Osteoblast (primary cell): ENCODE measurements at regions not wholly inside any gene's neighbourhood (a gene's known extent, or its start where the extent isn't known, plus 50 kb on each side); places are given as distances from the start of the nearest gene placed in this dataset.

ENCODE experiments used
- DNase-seq: peaks from one replicate; pipeline ENCODE4 v3.0.0; 2011; ENCODE audit warnings: low spot score, mixed read lengths; ENCODE audit not compliant: insufficient read length; ENCODE audit errors: missing footprints
- H2AFZ ChIP-seq: 2 replicates; pipeline ENCODE4 v1.6.0; 2011; ENCODE audit warnings: mild to moderate bottlenecking, low read length
- H3K27ac ChIP-seq: 2 replicates; pipeline ENCODE4 v1.5.1; 2011; ENCODE audit warnings: mild to moderate bottlenecking, low read depth, low read length, moderate library complexity
- H3K27me3 ChIP-seq: 2 replicates; pipeline ENCODE4 v1.6.0; 2012; ENCODE audit warnings: mild to moderate bottlenecking, control low read depth, inconsistent platforms, low read length, moderate library complexity; ENCODE audit not compliant: insufficient read depth
- H3K36me3 ChIP-seq: 2 replicates; pipeline ENCODE4 v1.5.1; 2011; ENCODE audit warnings: mild to moderate bottlenecking, low read length, control low read depth, moderate library complexity; ENCODE audit not compliant: insufficient read depth
- H3K4me1 ChIP-seq: 2 replicates; pipeline ENCODE4 v1.5.1; 2011; ENCODE audit warnings: mild to moderate bottlenecking, low read length, control low read depth, moderate library complexity; ENCODE audit not compliant: insufficient read depth
- H3K4me2 ChIP-seq: 2 replicates; pipeline ENCODE4 v1.6.0; 2011; ENCODE audit warnings: mild to moderate bottlenecking, low read length; ENCODE audit not compliant: insufficient read depth
- H3K4me3 ChIP-seq: fragments of 200-600 bp; sonication (generic); 3 replicates; pipeline ENCODE4 v1.5.1; 2012; ENCODE audit warnings: mild to moderate bottlenecking, low read length, inconsistent platforms; ENCODE audit not compliant: insufficient read depth
- H3K79me2 ChIP-seq: 2 replicates; pipeline ENCODE4 v1.6.0; 2012; ENCODE audit warnings: mild to moderate bottlenecking, low read length, control low read depth, inconsistent platforms; ENCODE audit not compliant: insufficient read depth
- H3K9me3 ChIP-seq: 2 replicates; pipeline ENCODE4 v1.5.1; 2011; ENCODE audit warnings: low read depth, low read length, control low read depth
- H4K20me1 ChIP-seq: 2 replicates; pipeline ENCODE4 v1.6.0; 2012; ENCODE audit warnings: mild to moderate bottlenecking, low read length, control low read depth; ENCODE audit not compliant: insufficient read depth
- TF ChIP-seq, protein P1 (sequence below): IDR thresholded peaks from 2 replicates; pipeline ENCODE4 v1.5.1; 2011; ENCODE audit warnings: mild to moderate bottlenecking, low read depth, low read length, moderate library complexity; ENCODE audit errors: extremely low read depth

- no peaks in the 10 kb centered on the region for H3K9me3 ChIP-seq
- no peaks in the 10 kb centered on the region for H3K4me1 ChIP-seq
- no peak overlapping the region for H2AFZ ChIP-seq
- DNase-seq, result no peak
- no peak overlapping the region for H3K4me2 ChIP-seq
- H3K4me3 ChIP-seq, result no peak overlapping the region
- H3K27ac ChIP-seq, result no peak overlapping the region
- no peaks in the 10 kb centered on the region for H3K36me3 ChIP-seq
- TF ChIP-seq, protein P1, sequence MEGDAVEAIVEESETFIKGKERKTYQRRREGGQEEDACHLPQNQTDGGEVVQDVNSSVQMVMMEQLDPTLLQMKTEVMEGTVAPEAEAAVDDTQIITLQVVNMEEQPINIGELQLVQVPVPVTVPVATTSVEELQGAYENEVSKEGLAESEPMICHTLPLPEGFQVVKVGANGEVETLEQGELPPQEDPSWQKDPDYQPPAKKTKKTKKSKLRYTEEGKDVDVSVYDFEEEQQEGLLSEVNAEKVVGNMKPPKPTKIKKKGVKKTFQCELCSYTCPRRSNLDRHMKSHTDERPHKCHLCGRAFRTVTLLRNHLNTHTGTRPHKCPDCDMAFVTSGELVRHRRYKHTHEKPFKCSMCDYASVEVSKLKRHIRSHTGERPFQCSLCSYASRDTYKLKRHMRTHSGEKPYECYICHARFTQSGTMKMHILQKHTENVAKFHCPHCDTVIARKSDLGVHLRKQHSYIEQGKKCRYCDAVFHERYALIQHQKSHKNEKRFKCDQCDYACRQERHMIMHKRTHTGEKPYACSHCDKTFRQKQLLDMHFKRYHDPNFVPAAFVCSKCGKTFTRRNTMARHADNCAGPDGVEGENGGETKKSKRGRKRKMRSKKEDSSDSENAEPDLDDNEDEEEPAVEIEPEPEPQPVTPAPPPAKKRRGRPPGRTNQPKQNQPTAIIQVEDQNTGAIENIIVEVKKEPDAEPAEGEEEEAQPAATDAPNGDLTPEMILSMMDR, result no peak
- H3K79me2 ChIP-seq, result no peaks in the 10 kb centered on the region
- H3K27me3 ChIP-seq, result peaks cover 37% of the 10 kb centered on the region
- no peaks in the 10 kb centered on the region for H4K20me1 ChIP-seq
These were observed 184.2 kb downstream of the MN1 start for GRCh38 chr22:27617214-27617881.

- DNase-seq, result no peak
- Histone ChIP-seq H3K36me3 (no peaks in the 10 kb centered on the region), H3K27me3 (peaks cover 6% of the 10 kb centered on the region), H3K4me2 (no peak overlapping the region), H3K4me1 (no peaks in the 10 kb centered on the region), H3K79me2 (no peaks in the 10 kb centered on the region), H4K20me1 (no peaks in the 10 kb centered on the region), H3K9me3 (no peaks in the 10 kb centered on the region), H3K27ac (no peak overlapping the region), H2AFZ (no peak overlapping the region), H3K4me3 (no peak overlapping the region)
- TF ChIP-seq, protein P1, result no peak
These were observed 181.0 kb downstream of the MN1 start for GRCh38 chr22:27620367-27621154.

- DNase-seq, result no peak
- Histone ChIP-seq H3K4me1 (no peaks in the 10 kb centered on the region), H3K36me3 (no peaks in the 10 kb centered on the region), H3K4me3 (no peak overlapping the region), H3K79me2 (no peaks in the 10 kb centered on the region), H3K9me3 (no peaks in the 10 kb centered on the region), H4K20me1 (no peaks in the 10 kb centered on the region), H3K27me3 (peaks cover 3% of the 10 kb centered on the region), H3K27ac (no peak overlapping the region), H3K4me2 (no peak overlapping the region), H2AFZ (no peak overlapping the region)
- TF ChIP-seq, protein P1, result no peak
These were observed 180.0 kb downstream of the MN1 start for GRCh38 chr22:27621486-27622070.

- no peaks in the 10 kb centered on the region for H3K36me3 ChIP-seq
- no peaks in the 10 kb centered on the region for H3K27me3 ChIP-seq
- no peaks in the 10 kb centered on the region for H3K9me3 ChIP-seq
- H4K20me1 ChIP-seq, result no peaks in the 10 kb centered on the region
- H3K27ac ChIP-seq, result no peak overlapping the region
- H3K79me2 ChIP-seq, result no peaks in the 10 kb centered on the region
- no peaks in the 10 kb centered on the region for H3K4me1 ChIP-seq
- no peak overlapping the region for H3K4me2 ChIP-seq
- H2AFZ ChIP-seq, result no peak overlapping the region
- no peak overlapping the region for H3K4me3 ChIP-seq
- TF ChIP-seq, protein P1, result no peak
- DNase-seq, result no peak
These were observed 177.5 kb downstream of the MN1 start for GRCh38 chr22:27624042-27624441.
